Liver (tissue), 3 donors: ENCODE measurements at regions not wholly inside any gene's neighbourhood (a gene's known extent, or its start where the extent isn't known, plus 50 kb on each side); places are given as distances from the start of the nearest gene placed in this dataset.

Experiments
- ATF3 ChIP-seq: IDR thresholded peaks from 2 replicates; pipeline ENCODE4 v1.6.1; 2016; ENCODE audit warnings: antibody characterized with exemption
- CTCF ChIP-seq: fragments of 150-350 bp; IDR thresholded peaks from 2 replicates; pipeline ENCODE4 v1.5.1; 2017; ENCODE audit warnings: improper control_type of control experiment, low read depth, low read length; ENCODE audit not compliant: missing input control
- FOXA1 ChIP-seq: IDR thresholded peaks from 2 replicates; pipeline ENCODE4 v1.6.1; 2016; ENCODE audit warnings: antibody characterized with exemption
- GABPA ChIP-seq, 2 donors: IDR thresholded peaks in 1 of 2; conservative IDR thresholded peaks in 1 of 2; 2 replicates each; pipeline ENCODE4 v1.6.1; 2016; ENCODE audit warnings: antibody characterized with exemption in 2 of 2, mild to moderate bottlenecking in 1 of 2, moderate library complexity in 1 of 2
- HNF4A ChIP-seq, 2 donors: conservative IDR thresholded peaks; 2 replicates each; pipeline ENCODE4 v1.6.1; 2016; ENCODE audit warnings: antibody characterized with exemption in 2 of 2, mild to moderate bottlenecking in 2 of 2
- REST ChIP-seq: IDR thresholded peaks from 2 replicates; pipeline ENCODE4 v1.6.1; 2016; ENCODE audit warnings: antibody characterized with exemption, mild to moderate bottlenecking
- RXRA ChIP-seq, 2 donors: IDR thresholded peaks; 2 replicates each; pipeline ENCODE4 v1.6.1; 2017 to 2018; ENCODE audit warnings: antibody characterized with exemption in 2 of 2, mild to moderate bottlenecking in 1 of 2
- TAF1 ChIP-seq: conservative IDR thresholded peaks from 2 replicates; pipeline ENCODE4 v1.6.1; 2016; ENCODE audit warnings: antibody characterized with exemption, mild to moderate bottlenecking
- YY1 ChIP-seq: IDR thresholded peaks from 2 replicates; pipeline ENCODE4 v1.6.1; 2016; ENCODE audit warnings: antibody characterized with exemption, mild to moderate bottlenecking
- ZBTB33 ChIP-seq: IDR thresholded peaks from 2 replicates; pipeline ENCODE4 v1.6.1; 2016; ENCODE audit warnings: antibody characterized with exemption
- TF ChIP-seq, protein P1 (sequence below): IDR thresholded peaks from 2 replicates; pipeline ENCODE4 v1.6.1; 2016; ENCODE audit warnings: antibody characterized with exemption
- donor health status: healthy.
- donor health status: healthy.

DNA sequence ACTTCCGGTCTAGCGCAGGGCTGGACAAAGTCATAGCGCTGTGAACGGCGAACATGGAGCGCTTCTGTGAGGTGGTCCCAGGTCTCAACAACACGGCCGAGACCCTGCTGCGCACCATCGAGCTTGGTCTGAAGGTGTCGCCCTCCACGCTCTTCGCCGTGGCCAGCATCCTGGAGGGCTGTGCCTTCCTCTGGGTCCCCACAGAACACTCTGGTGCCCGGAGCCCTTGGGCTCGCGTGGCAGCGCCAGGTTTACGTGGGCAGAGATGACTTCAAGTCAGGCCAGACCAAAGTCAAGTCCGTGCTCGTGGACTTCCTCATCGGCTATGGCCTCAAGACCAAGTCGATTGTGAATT is 128.6 kb downstream of the ANAPC4 start:
- TF ChIP-seq ZBTB33 (no peak), CTCF (no peak), FOXA1 (no peak), ATF3 (no peak), TAF1 (no peak), GABPA (IDR thresholded peaks at IDR 0.05 in 1 of 2, conservative IDR thresholded peaks at IDR 0.05 in 1 of 2) (no peak), YY1 (no peak), REST (no peak), RXRA (IDR thresholded peaks at IDR 0.05) (no peak), HNF4A (conservative IDR thresholded peaks at IDR 0.05) (no peak)
- TF ChIP-seq, protein P1, sequence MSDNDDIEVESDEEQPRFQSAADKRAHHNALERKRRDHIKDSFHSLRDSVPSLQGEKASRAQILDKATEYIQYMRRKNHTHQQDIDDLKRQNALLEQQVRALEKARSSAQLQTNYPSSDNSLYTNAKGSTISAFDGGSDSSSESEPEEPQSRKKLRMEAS, result no peak
